HFFc6 (cell line): ENCODE measurements at regions not wholly inside any gene's neighbourhood (a gene's known extent, or its start where the extent isn't known, plus 50 kb on each side); places are given as distances from the start of the nearest gene placed in this dataset.

Source experiments
- DNase-seq: peaks from one replicate; pipeline ENCODE4 v3.0.0-alpha.2; 2018
- H3K27ac Mint-ChIP-seq: 2 replicates; pipeline ENCODE4 v1.8.0; 2020; ENCODE audit warnings: mild to moderate bottlenecking, mixed read lengths
- H3K27me3 Mint-ChIP-seq: 2 replicates; pipeline ENCODE4 v1.8.0; 2021; ENCODE audit warnings: mild to moderate bottlenecking, moderate library complexity, mixed read lengths; ENCODE audit not compliant: insufficient read depth
- H3K36me3 Mint-ChIP-seq: 2 replicates; pipeline ENCODE4 v1.8.0; 2021; ENCODE audit warnings: low read depth, mixed read lengths
- H3K4me1 Mint-ChIP-seq: 2 replicates; pipeline ENCODE4 v1.8.0; 2020; ENCODE audit warnings: low read depth, mixed read lengths
- H3K4me3 Mint-ChIP-seq: 2 replicates; pipeline ENCODE4 v1.8.0; 2020; ENCODE audit warnings: mild to moderate bottlenecking, moderate library complexity, mixed read lengths
- H3K9me3 Mint-ChIP-seq: 2 replicates; pipeline ENCODE4 v1.8.0; 2020; ENCODE audit warnings: mild to moderate bottlenecking, mixed read lengths
- TF ChIP-seq, protein P1 (sequence below): fragments of 200-600 bp; sonication (generic); IDR thresholded peaks from 2 replicates; pipeline ENCODE4 v1.5.0; 2021; ENCODE audit warnings: antibody characterized with exemption, mild to moderate bottlenecking

DNA sequence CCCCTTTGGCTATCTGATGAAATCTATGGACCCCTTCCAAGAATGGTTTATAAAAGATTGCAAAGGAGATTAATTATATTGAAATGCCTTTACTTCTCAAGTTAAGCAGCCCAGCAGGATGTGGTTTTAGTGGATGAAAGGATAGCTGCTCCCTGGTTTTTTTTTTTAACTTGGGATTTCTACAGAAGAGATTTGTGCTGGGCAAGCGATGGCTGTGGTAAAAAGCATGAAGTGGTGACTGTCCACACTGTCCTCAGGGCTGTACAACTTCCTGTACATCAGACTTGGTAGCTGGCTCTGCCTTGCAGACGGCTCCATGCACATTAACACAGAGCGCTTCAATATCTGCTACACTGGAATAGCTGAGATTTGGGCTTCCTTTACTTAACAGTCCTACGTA lies 321.7 kb downstream of the DHX15 start:
- no peak overlapping the region for H3K27ac Mint-ChIP-seq

DNA sequence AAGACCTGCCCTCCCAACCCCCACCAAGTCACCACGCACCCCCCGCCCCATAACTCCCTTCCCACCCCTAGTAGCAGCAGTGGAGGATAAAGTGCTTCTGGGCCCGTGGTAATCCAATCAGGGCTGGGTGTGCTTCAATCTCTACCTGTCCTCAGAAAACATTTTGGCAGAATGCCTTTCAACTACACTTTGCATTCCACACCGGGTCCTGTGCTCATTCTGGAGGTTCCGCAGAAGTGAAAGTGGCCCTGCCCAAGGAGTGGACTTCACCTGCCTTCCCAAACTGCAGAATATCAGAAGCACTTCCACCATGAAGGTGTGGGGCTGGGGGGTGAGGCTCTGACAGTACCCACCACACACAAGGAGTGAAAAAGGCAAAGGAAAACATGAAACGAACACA lies 322.3 kb downstream of the DHX15 start:
- no peak for DNase-seq
- H3K27me3 Mint-ChIP-seq: no peaks in the 10 kb centered on the region; the same call in none of the 2 replicates
- TF ChIP-seq, protein P1, sequence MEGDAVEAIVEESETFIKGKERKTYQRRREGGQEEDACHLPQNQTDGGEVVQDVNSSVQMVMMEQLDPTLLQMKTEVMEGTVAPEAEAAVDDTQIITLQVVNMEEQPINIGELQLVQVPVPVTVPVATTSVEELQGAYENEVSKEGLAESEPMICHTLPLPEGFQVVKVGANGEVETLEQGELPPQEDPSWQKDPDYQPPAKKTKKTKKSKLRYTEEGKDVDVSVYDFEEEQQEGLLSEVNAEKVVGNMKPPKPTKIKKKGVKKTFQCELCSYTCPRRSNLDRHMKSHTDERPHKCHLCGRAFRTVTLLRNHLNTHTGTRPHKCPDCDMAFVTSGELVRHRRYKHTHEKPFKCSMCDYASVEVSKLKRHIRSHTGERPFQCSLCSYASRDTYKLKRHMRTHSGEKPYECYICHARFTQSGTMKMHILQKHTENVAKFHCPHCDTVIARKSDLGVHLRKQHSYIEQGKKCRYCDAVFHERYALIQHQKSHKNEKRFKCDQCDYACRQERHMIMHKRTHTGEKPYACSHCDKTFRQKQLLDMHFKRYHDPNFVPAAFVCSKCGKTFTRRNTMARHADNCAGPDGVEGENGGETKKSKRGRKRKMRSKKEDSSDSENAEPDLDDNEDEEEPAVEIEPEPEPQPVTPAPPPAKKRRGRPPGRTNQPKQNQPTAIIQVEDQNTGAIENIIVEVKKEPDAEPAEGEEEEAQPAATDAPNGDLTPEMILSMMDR: no peak
- H3K36me3 Mint-ChIP-seq: no peaks in the 10 kb centered on the region
- H3K9me3 Mint-ChIP-seq: peaks cover 11% of the 10 kb centered on the region
- H3K4me3 Mint-ChIP-seq: no peak overlapping the region
- H3K4me1 Mint-ChIP-seq: no peaks in the 10 kb centered on the region
- no peak overlapping the region for H3K27ac Mint-ChIP-seq

More for the DNA sequence above, 321.7 kb downstream of the DHX15 start:
- Mint-ChIP-seq H3K4me1 (no peaks in the 10 kb centered on the region), H3K27me3 (no peaks in the 10 kb centered on the region; the same call in none of the 2 replicates), H3K9me3 (peaks cover 14% of the 10 kb centered on the region), H3K4me3 (no peak overlapping the region), H3K36me3 (no peaks in the 10 kb centered on the region)
- DNase-seq: no peak
- TF ChIP-seq, protein P1: no peak

DNA sequence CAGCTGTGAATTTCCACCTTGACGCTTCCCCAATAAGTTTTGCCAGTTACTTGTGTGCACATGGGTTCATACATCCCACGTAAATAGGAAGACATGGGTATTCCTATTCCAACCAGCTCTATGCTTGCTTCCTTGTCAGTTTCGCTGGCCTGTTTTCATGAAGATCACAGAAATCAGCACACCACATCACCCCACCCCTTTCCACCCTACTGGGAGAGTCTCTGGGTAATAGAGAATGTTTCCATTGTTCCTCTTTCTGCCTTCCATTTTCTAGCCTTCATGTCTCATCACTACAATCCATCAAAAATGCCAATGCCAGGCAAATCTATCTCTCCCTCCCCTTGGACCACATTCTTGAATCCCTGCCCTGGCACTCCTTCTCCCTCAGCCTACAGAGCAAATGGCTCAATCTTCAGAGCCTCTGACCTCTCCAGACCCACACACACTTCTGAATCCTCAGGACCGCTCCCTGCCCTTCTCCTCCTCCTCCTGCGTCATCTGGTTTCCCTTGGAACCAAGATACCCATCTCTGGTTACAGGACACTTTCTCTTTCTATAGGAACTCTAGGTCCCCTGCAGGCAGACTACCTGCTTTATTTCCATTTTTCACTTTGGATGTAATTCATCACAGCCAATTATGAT lies 323.3 kb downstream of the DHX15 start:
- Mint-ChIP-seq H3K4me3 (no peak overlapping the region), H3K4me1 (no peaks in the 10 kb centered on the region), H3K27me3 (no peaks in the 10 kb centered on the region; the same call in none of the 2 replicates), H3K9me3 (peaks cover 11% of the 10 kb centered on the region), H3K27ac (no peak overlapping the region), H3K36me3 (no peaks in the 10 kb centered on the region)
- TF ChIP-seq, protein P1: no peak
- DNase-seq: no peak

DNA sequence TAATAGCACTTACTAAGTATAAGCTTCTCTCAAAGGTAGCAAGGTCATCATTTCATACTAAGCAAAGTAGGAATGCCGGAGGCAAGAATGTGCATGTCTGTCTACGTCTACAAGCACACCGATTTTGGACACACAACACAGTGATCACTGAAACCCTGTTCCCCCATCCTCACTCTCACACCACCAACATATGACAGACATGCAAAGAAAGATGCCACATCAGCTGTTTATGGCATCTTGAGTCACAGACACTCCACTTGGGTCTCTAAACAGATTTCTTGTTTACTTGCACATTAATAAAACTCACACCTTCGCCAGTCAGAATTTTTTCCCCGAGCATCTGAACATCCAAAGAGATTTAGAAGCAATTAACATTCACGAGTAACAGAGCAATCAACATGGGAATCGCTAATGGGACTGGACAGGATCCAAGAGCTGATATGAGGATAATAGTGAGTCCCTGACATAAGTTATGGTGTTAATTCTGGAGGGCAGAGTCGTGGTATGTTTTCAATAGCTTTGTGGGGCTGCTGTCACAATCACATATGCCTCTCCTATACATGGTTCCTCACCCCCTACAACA lies 324.1 kb downstream of the DHX15 start:
- no peaks in the 10 kb centered on the region for H3K36me3 Mint-ChIP-seq
- H3K4me3 Mint-ChIP-seq: no peak overlapping the region
- H3K27ac Mint-ChIP-seq: no peak overlapping the region
- TF ChIP-seq, protein P1: no peak
- H3K4me1 Mint-ChIP-seq: no peaks in the 10 kb centered on the region
- no peak for DNase-seq
- peaks cover 11% of the 10 kb centered on the region for H3K9me3 Mint-ChIP-seq
- H3K27me3 Mint-ChIP-seq: no peaks in the 10 kb centered on the region; the same call in none of the 2 replicates

DNA sequence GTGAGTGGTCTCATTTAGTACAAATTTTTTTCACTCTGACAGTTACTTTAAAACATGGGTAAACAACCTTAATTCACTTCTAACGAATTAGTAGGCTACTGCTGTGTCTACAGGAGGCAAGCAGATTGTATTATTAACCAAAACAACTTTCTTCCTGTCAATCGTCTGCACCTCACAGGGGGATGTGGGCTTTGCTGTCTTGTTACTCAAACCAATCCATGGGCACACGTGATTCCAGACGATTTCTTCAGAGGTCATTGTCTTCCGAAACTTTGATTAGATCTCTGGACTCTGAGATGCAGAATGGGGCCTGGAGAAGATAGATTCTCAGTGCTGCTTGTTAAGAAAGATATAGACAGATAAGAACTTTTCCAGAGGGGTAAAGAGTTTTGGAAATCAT lies 327.8 kb downstream of the DHX15 start:
- H3K4me3 Mint-ChIP-seq: no peak overlapping the region
- peaks cover 7% of the 10 kb centered on the region; the same call in 1 of the 2 replicates for H3K9me3 Mint-ChIP-seq
- H3K27me3 Mint-ChIP-seq: no peaks in the 10 kb centered on the region; the same call in none of the 2 replicates
- no peak for DNase-seq
- H3K27ac Mint-ChIP-seq: no peak overlapping the region
- no peaks in the 10 kb centered on the region for H3K4me1 Mint-ChIP-seq
- TF ChIP-seq, protein P1: no peak
- H3K36me3 Mint-ChIP-seq: no peaks in the 10 kb centered on the region
